ENCODE measurements at regions not wholly inside any gene's neighbourhood (a gene's known extent, or its start where the extent isn't known, plus 50 kb on each side); places are given as distances from the start of the nearest gene placed in this dataset.

- Histone ChIP-seq H3K4me1 (no peaks in the 10 kb centered on the region), H3K36me3 (no peaks in the 10 kb centered on the region), H3K27ac (no peak overlapping the region), H3K27me3 (no peaks in the 10 kb centered on the region), H3K4me3 (no peak overlapping the region), H3K9me3 (no peaks in the 10 kb centered on the region)
- no peak for TF ChIP-seq CTCF (IDR thresholded peaks at IDR 0.05)
- ATAC-seq, result no peak
- DNase-seq, result no peak
- intact Hi-C loops (cut with DNase I), result no loop called here
These were observed 489.0 kb downstream of the NTRK2 start for GRCh38 chr9:85158512-85158911.

GRCh38 chr9:85157772-85158171, 488.2 kb downstream of the NTRK2 start:
- Histone ChIP-seq H3K9me3 (no peaks in the 10 kb centered on the region), H3K27me3 (no peaks in the 10 kb centered on the region), H3K36me3 (no peaks in the 10 kb centered on the region), H3K4me3 (no peak overlapping the region), H3K4me1 (no peaks in the 10 kb centered on the region), H3K27ac (no peak overlapping the region)
- intact Hi-C loops (cut with DNase I), result no loop called here
- TF ChIP-seq CTCF (IDR thresholded peaks at IDR 0.05), result no peak
- ATAC-seq, result no peak
- no peak for DNase-seq

GRCh38 chr9:85156652-85157051, 487.1 kb downstream of the NTRK2 start:
- no peaks in the 10 kb centered on the region for H3K36me3 ChIP-seq
- no peak for TF ChIP-seq CTCF (IDR thresholded peaks at IDR 0.05)
- no peaks in the 10 kb centered on the region for H3K4me1 ChIP-seq
- intact Hi-C loops (cut with DNase I), result no loop called here
- no peaks in the 10 kb centered on the region for H3K27me3 ChIP-seq
- H3K9me3 ChIP-seq, result no peaks in the 10 kb centered on the region
- H3K27ac ChIP-seq, result no peak overlapping the region
- ATAC-seq (no peak), DNase-seq (no peak)
- H3K4me3 ChIP-seq, result no peak overlapping the region

- H3K36me3 ChIP-seq, result no peaks in the 10 kb centered on the region
- intact Hi-C loops (cut with DNase I), result no loop called here
- H3K27me3 ChIP-seq, result no peaks in the 10 kb centered on the region
- no peaks in the 10 kb centered on the region for H3K9me3 ChIP-seq
- H3K27ac ChIP-seq, result no peak overlapping the region
- no peak for DNase-seq
- H3K4me1 ChIP-seq, result no peaks in the 10 kb centered on the region
- TF ChIP-seq CTCF (IDR thresholded peaks at IDR 0.05), result no peak
- no peak for ATAC-seq
- no peak overlapping the region for H3K4me3 ChIP-seq
These were observed 485.8 kb downstream of the NTRK2 start for GRCh38 chr9:85155352-85155751.

GRCh38 chr9:85151741-85152140, 482.2 kb downstream of the NTRK2 start:
- Histone ChIP-seq H3K36me3 (no peaks in the 10 kb centered on the region), H3K9me3 (no peaks in the 10 kb centered on the region), H3K27ac (no peak overlapping the region), H3K4me3 (no peak overlapping the region), H3K4me1 (no peaks in the 10 kb centered on the region), H3K27me3 (no peaks in the 10 kb centered on the region)
- TF ChIP-seq CTCF (IDR thresholded peaks at IDR 0.05), result no peak
- no peak for ATAC-seq
- no peak for DNase-seq
- intact Hi-C loops (cut with DNase I), result no loop called here

DNA sequence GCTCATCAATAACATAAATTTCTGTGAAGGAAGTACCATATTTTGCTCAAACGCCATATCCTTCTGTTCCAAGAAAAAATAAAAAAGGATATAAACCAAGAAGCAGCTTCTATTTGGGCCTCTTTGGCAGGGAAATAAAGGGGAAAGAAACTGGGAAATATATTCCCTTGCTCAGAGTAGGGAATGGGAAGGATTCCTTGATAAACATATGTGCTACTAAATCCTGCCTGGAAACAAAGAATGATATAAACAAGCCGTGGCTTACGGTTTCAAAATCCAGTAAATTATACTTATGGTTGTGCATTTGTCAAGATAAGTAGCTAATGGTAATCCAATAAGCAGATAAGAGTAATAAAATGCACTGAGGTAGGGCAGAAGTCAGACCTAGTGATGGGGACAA, 481.6 kb downstream of the NTRK2 start:
- no peak overlapping the region for H3K4me3 ChIP-seq
- no peaks in the 10 kb centered on the region for H3K36me3 ChIP-seq
- no peak for TF ChIP-seq CTCF (IDR thresholded peaks at IDR 0.05)
- DNase-seq (no peak), ATAC-seq (no peak)
- intact Hi-C loops (cut with DNase I), result no loop called here
- no peaks in the 10 kb centered on the region for H3K9me3 ChIP-seq
- no peaks in the 10 kb centered on the region for H3K4me1 ChIP-seq
- H3K27me3 ChIP-seq, result no peaks in the 10 kb centered on the region
- no peak overlapping the region for H3K27ac ChIP-seq
